Loucy (cell line): ENCODE measurements at regions not wholly inside any gene's neighbourhood (a gene's known extent, or its start where the extent isn't known, plus 50 kb on each side); places are given as distances from the start of the nearest gene placed in this dataset.
"Not testable (repeated sequence)": the region's sequence is repeated elsewhere in the genome, so short reads cannot be mapped to it uniquely, and the experiment has no call there.

Experiments used
- H2AFZ ChIP-seq: fragments of 200-600 bp; sonication (generic); 2 replicates; pipeline ENCODE4 v1.6.0; 2016; ENCODE audit warnings: antibody characterized with exemption, mild to moderate bottlenecking, low read length, moderate library complexity
- H3F3A ChIP-seq: fragments of 200-600 bp; 2 replicates; pipeline ENCODE4 v1.6.0; 2016; ENCODE audit warnings: antibody characterized with exemption, low read depth, mild to moderate bottlenecking
- H3K27me3 ChIP-seq: fragments of 200-600 bp; sonication (generic); 2 replicates; pipeline ENCODE4 v1.6.1; 2014; ENCODE audit warnings: low read length, mild to moderate bottlenecking; ENCODE audit not compliant: insufficient read depth, poor library complexity, severe bottlenecking
- H3K36me3 ChIP-seq: fragments of 200-600 bp; sonication (generic); 2 replicates; pipeline ENCODE4 v1.6.1; 2016; ENCODE audit warnings: low read length; ENCODE audit not compliant: insufficient read depth
- H3K4me1 ChIP-seq: fragments of 200-600 bp; sonication (generic); 2 replicates; pipeline ENCODE4 v1.5.1; 2014; ENCODE audit warnings: low read length, mild to moderate bottlenecking; ENCODE audit not compliant: insufficient read depth, poor library complexity, severe bottlenecking
- H3K4me2 ChIP-seq: fragments of 200-600 bp; sonication (generic); 2 replicates; pipeline ENCODE4 v1.6.0; 2014; ENCODE audit warnings: antibody characterized with exemption, low read length, low read depth, mild to moderate bottlenecking; ENCODE audit not compliant: poor library complexity, severe bottlenecking
- H3K4me3 ChIP-seq: fragments of 200-600 bp; sonication (generic); 2 replicates; pipeline ENCODE4 v1.5.1; 2014; ENCODE audit warnings: low read length, mild to moderate bottlenecking, mixed read lengths; ENCODE audit not compliant: poor library complexity, severe bottlenecking
- H3K79me2 ChIP-seq: fragments of 200-600 bp; sonication (generic); 2 replicates; pipeline ENCODE4 v1.6.1; 2014; ENCODE audit warnings: low read length; ENCODE audit not compliant: insufficient read depth
- H3K9ac ChIP-seq: fragments of 200-600 bp; sonication (generic); 2 replicates; pipeline ENCODE4 v1.6.0; 2014; ENCODE audit warnings: mild to moderate bottlenecking, low read depth, low read length, moderate library complexity; ENCODE audit not compliant: poor library complexity, severe bottlenecking
- H3K9me2 ChIP-seq: fragments of 200-600 bp; sonication (generic); replicated peaks from 2 replicates; pipeline ENCODE4 v1.6.1; 2016; ENCODE audit warnings: low read depth, low read length, mixed read lengths
- H3K9me3 ChIP-seq: fragments of 200-600 bp; sonication (generic); 2 replicates; pipeline ENCODE4 v1.6.1; 2014; ENCODE audit warnings: mild to moderate bottlenecking, antibody characterized with exemption, low read length, low read depth; ENCODE audit not compliant: insufficient read depth
- H4K20me1 ChIP-seq: fragments of 200-600 bp; sonication (generic); 2 replicates; pipeline ENCODE4 v1.6.0; 2014; ENCODE audit warnings: antibody characterized with exemption, low read length, mild to moderate bottlenecking; ENCODE audit not compliant: insufficient read depth, poor library complexity, severe bottlenecking
- EZH2phosphoT487 ChIP-seq: fragments of 200-600 bp; IDR thresholded peaks from 2 replicates; pipeline ENCODE4 v1.6.1; 2018; ENCODE audit warnings: antibody characterized with exemption, mild to moderate bottlenecking, moderate library complexity, borderline replicate concordance
- TF ChIP-seq, protein P1 (sequence below): fragments of 200-600 bp; sonication (generic); conservative IDR thresholded peaks from 2 replicates; pipeline ENCODE4 v1.5.1; 2014; ENCODE audit warnings: mild to moderate bottlenecking, antibody characterized with exemption, low read length

DNA sequence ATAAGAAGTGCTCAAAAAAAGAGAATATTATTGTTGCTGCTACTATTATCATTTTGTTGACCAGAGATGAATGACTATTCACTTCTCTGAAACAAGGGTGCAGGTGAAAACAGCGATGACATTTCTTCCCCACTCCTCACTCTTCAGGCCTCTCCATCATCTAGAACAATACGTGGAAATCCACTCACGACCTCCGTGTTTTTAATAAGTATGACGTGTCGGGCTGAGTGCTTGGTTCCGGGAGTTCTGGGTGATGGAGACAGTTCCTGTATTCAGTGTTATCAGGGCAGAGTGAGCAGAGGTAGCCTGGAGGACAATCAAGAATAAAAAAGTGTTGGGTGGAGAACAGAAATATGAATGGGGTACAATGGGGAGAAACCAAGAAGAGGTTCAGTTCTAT is 130.0 kb upstream of the ZNF217 start:
- no peaks in the 10 kb centered on the region for H3K36me3 ChIP-seq
- H3K4me2 ChIP-seq: no peak overlapping the region
- no peaks in the 10 kb centered on the region for H3K27me3 ChIP-seq
- no peak overlapping the region for H3K4me3 ChIP-seq
- H4K20me1 ChIP-seq: no peaks in the 10 kb centered on the region
- peaks cover 8% of the 10 kb centered on the region for H3K4me1 ChIP-seq
- no peaks in the 10 kb centered on the region for H3K9me3 ChIP-seq
- no peak overlapping the region for H3K9ac ChIP-seq
- no peak overlapping the region for H2AFZ ChIP-seq
- H3K9me2 ChIP-seq: no peaks in the 10 kb centered on the region
- no peaks in the 10 kb centered on the region for H3F3A ChIP-seq
- H3K79me2 ChIP-seq: no peaks in the 10 kb centered on the region
- TF ChIP-seq, protein P1, sequence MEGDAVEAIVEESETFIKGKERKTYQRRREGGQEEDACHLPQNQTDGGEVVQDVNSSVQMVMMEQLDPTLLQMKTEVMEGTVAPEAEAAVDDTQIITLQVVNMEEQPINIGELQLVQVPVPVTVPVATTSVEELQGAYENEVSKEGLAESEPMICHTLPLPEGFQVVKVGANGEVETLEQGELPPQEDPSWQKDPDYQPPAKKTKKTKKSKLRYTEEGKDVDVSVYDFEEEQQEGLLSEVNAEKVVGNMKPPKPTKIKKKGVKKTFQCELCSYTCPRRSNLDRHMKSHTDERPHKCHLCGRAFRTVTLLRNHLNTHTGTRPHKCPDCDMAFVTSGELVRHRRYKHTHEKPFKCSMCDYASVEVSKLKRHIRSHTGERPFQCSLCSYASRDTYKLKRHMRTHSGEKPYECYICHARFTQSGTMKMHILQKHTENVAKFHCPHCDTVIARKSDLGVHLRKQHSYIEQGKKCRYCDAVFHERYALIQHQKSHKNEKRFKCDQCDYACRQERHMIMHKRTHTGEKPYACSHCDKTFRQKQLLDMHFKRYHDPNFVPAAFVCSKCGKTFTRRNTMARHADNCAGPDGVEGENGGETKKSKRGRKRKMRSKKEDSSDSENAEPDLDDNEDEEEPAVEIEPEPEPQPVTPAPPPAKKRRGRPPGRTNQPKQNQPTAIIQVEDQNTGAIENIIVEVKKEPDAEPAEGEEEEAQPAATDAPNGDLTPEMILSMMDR: no peak
- no peak for TF ChIP-seq EZH2phosphoT487

- H3K27me3 ChIP-seq: no peaks in the 10 kb centered on the region
- no peaks in the 10 kb centered on the region for H4K20me1 ChIP-seq
- H3K4me1 ChIP-seq: peaks cover 3% of the 10 kb centered on the region
- no peaks in the 10 kb centered on the region for H3F3A ChIP-seq
- TF ChIP-seq EZH2phosphoT487: no peak
- TF ChIP-seq, protein P1: no peak
- no peaks in the 10 kb centered on the region for H3K9me2 ChIP-seq
- no peaks in the 10 kb centered on the region for H3K79me2 ChIP-seq
- no peaks in the 10 kb centered on the region for H3K9me3 ChIP-seq
- no peaks in the 10 kb centered on the region for H3K36me3 ChIP-seq
- H3K4me3 ChIP-seq: no peak overlapping the region
- no peak overlapping the region for H3K9ac ChIP-seq
- no peak overlapping the region for H2AFZ ChIP-seq
- H3K4me2 ChIP-seq: no peak overlapping the region
Measured at GRCh38 chr20:53723045-53723444, 129.4 kb upstream of the ZNF217 start.

- no peaks in the 10 kb centered on the region for H3F3A ChIP-seq
- no peaks in the 10 kb centered on the region for H3K4me1 ChIP-seq
- H3K27me3 ChIP-seq: no peaks in the 10 kb centered on the region
- no peaks in the 10 kb centered on the region for H4K20me1 ChIP-seq
- H3K9me3 ChIP-seq: no peaks in the 10 kb centered on the region
- TF ChIP-seq EZH2phosphoT487: no peak
- TF ChIP-seq, protein P1: no peak
- H3K4me3 ChIP-seq: no peak overlapping the region
- no peaks in the 10 kb centered on the region for H3K9me2 ChIP-seq
- H3K36me3 ChIP-seq: no peaks in the 10 kb centered on the region
- no peaks in the 10 kb centered on the region for H3K79me2 ChIP-seq
- H3K4me2 ChIP-seq: no peak overlapping the region
- no peak overlapping the region for H2AFZ ChIP-seq
- no peak overlapping the region for H3K9ac ChIP-seq
Measured at GRCh38 chr20:53722515-53723036, 128.9 kb upstream of the ZNF217 start.

- H3K9me3 ChIP-seq, H2AFZ ChIP-seq, H3K4me1 ChIP-seq, H3K4me2 ChIP-seq, H3K9ac ChIP-seq, H3K79me2 ChIP-seq, H3K9me2 ChIP-seq, H3K27me3 ChIP-seq, H3F3A ChIP-seq, H3K36me3 ChIP-seq, H4K20me1 ChIP-seq, H3K4me3 ChIP-seq: not testable (repeated sequence)
Measured at GRCh38 chr20:53721445-53721963, 127.9 kb upstream of the ZNF217 start.

DNA sequence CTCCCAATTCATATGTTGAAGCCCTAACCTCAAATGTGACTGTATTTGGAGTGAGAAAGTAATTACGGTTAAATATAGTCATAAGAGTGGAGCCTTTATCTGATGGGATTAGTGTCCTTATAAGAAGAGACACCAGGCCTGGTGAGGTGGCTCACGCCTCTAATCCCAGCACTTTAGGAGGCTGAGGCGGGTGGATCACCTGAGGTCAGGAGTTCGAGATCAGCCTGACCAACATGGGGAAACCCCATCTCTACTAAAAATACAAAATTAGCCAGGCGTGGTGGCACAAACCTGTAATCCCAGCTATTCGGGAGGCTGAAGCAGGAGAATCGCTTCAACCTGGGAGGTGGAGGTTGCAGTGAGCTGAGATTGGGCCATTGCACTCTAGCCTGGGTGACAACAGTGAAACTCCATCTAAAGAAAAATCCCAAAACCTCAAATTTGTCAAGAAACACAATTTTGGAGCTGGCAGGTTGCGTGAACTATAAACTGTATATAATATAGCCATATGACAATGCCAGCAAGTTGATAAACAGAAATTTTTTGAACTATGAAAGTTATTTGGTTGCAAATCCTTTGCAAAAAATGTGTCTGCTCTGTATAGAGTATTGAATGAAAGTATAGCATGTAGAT is 125.6 kb upstream of the ZNF217 start:
- H3K79me2 ChIP-seq, H3K9ac ChIP-seq, H3K27me3 ChIP-seq, H3K4me3 ChIP-seq, H3K36me3 ChIP-seq, H3K9me3 ChIP-seq, H2AFZ ChIP-seq, H3K4me2 ChIP-seq, H3K9me2 ChIP-seq, H3K4me1 ChIP-seq, H4K20me1 ChIP-seq, H3F3A ChIP-seq: not testable (repeated sequence)
